Mesendoderm (in vitro differentiated cells): ENCODE measurements at regions not wholly inside any gene's neighbourhood (a gene's known extent, or its start where the extent isn't known, plus 50 kb on each side); places are given as distances from the start of the nearest gene placed in this dataset.
"Not testable (repeated sequence)": the region's sequence is repeated elsewhere in the genome, so short reads cannot be mapped to it uniquely, and the experiment has no call there.

ENCODE experiments used
- DNase-seq: peaks from one replicate; pipeline ENCODE4 v3.0.0; 2013
- H2AK5ac ChIP-seq: 2 replicates; pipeline ENCODE4 v1.6.1; 2013; ENCODE audit warnings: low read length, inconsistent platforms
- H2BK120ac ChIP-seq: 2 replicates; pipeline ENCODE4 v1.6.1; 2013; ENCODE audit warnings: low read depth, mild to moderate bottlenecking, low read length, moderate library complexity, mixed read lengths
- H2BK15ac ChIP-seq: replicated peaks from 2 replicates; pipeline ENCODE4 v1.6.1; 2013; ENCODE audit warnings: low read depth, mild to moderate bottlenecking, moderate library complexity
- H2BK5ac ChIP-seq: 2 replicates; pipeline ENCODE4 v1.6.1; 2013; ENCODE audit warnings: low read length, inconsistent platforms
- H3K18ac ChIP-seq: 2 replicates; pipeline ENCODE4 v1.6.1; 2013; ENCODE audit warnings: mild to moderate bottlenecking, low read length, mixed read lengths
- H3K23ac ChIP-seq: one replicate; pipeline ENCODE4 v1.6.1; 2013; ENCODE audit warnings: low read length
- H3K27ac ChIP-seq: 2 replicates; pipeline ENCODE4 v1.5.1; 2013; ENCODE audit warnings: low read depth, mild to moderate bottlenecking, inconsistent platforms, low read length, moderate library complexity
- H3K27me3 ChIP-seq: 2 replicates; pipeline ENCODE4 v1.6.1; 2013; ENCODE audit warnings: low read length, control low read depth, mild to moderate bottlenecking, inconsistent platforms; ENCODE audit not compliant: insufficient read depth, poor library complexity
- H3K36me3 ChIP-seq: 2 replicates; pipeline ENCODE4 v1.6.1; 2013; ENCODE audit warnings: low read length, inconsistent platforms; ENCODE audit not compliant: control insufficient read depth, insufficient read depth
- H3K4ac ChIP-seq: one replicate; pipeline ENCODE4 v1.6.1; 2013; ENCODE audit warnings: low read depth, mild to moderate bottlenecking, low read length, moderate library complexity
- H3K4me1 ChIP-seq: 2 replicates; pipeline ENCODE4 v1.6.1; 2013; ENCODE audit warnings: low read depth, low read length, inconsistent platforms; ENCODE audit not compliant: control insufficient read depth
- H3K4me2 ChIP-seq: 2 replicates; pipeline ENCODE4 v1.6.1; 2013; ENCODE audit warnings: low read length
- H3K4me3 ChIP-seq: 2 replicates; pipeline ENCODE4 v1.5.1; 2013; ENCODE audit warnings: mild to moderate bottlenecking, low read length
- H3K56ac ChIP-seq: one replicate; pipeline ENCODE4 v1.6.1; 2013; ENCODE audit warnings: low read length
- H3K79me1 ChIP-seq: 2 replicates; pipeline ENCODE4 v1.6.1; 2013; ENCODE audit warnings: low read length, inconsistent platforms
- H3K79me2 ChIP-seq: 2 replicates; pipeline ENCODE4 v1.6.1; 2013; ENCODE audit warnings: mild to moderate bottlenecking, low read length; ENCODE audit not compliant: control insufficient read depth, insufficient read depth
- H3K9ac ChIP-seq: 2 replicates; pipeline ENCODE4 v1.6.1; 2013; ENCODE audit warnings: low read length, inconsistent platforms
- H4K5ac ChIP-seq: one replicate; pipeline ENCODE4 v1.6.1; 2013; ENCODE audit warnings: low read length
- H4K8ac ChIP-seq: one replicate; pipeline ENCODE4 v1.6.1; 2013; ENCODE audit warnings: low read depth, mild to moderate bottlenecking, control low read depth, low read length, moderate library complexity
- WGBS: extraction: QIAGEN DNeasy Blood & Tissue Kit; methylation state at CpG from one replicate; pipeline ENCODE4 v1.1.7; 2013; ENCODE audit warnings: low lambda C conversion rate, missing lambda C conversion rate; ENCODE audit not compliant: insufficient coverage; ENCODE audit errors: extremely low coverage; 5-methylcytosine and 5-hydroxymethylcytosine counted together

DNA sequence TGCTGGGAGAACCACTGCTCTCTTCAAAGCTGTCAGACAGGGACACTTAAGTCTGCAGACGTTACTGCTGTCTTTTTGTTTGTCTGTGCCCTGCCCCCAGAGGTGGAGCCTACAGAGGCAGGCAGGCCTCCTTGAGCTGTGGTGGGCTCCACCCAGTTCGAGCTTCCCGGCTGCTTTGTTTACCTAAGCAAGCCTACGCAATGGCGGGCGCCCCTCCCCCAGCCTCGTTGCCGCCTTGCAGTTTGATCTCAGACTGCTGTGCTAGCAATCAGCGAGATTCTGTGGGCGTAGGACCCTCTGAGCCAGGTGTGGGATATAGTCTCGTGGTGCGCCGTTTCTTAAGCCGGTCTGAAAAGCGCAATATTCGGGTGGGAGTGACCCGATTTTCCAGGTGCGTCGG, 242.6 kb upstream of the DEPDC1 start:
- H4K5ac ChIP-seq, H3K79me2 ChIP-seq, H3K4ac ChIP-seq, H3K23ac ChIP-seq, H3K36me3 ChIP-seq, H3K79me1 ChIP-seq, H3K4me2 ChIP-seq, H3K27ac ChIP-seq, H3K4me3 ChIP-seq, H3K27me3 ChIP-seq, H3K4me1 ChIP-seq, H3K9ac ChIP-seq, H4K8ac ChIP-seq, H2AK5ac ChIP-seq, DNase-seq, H3K56ac ChIP-seq, H2BK15ac ChIP-seq, H3K18ac ChIP-seq, H2BK5ac ChIP-seq, H2BK120ac ChIP-seq: not testable (repeated sequence)
- WGBS, result no CpG with 5 or more reads among the region's 19 CpGs

DNA sequence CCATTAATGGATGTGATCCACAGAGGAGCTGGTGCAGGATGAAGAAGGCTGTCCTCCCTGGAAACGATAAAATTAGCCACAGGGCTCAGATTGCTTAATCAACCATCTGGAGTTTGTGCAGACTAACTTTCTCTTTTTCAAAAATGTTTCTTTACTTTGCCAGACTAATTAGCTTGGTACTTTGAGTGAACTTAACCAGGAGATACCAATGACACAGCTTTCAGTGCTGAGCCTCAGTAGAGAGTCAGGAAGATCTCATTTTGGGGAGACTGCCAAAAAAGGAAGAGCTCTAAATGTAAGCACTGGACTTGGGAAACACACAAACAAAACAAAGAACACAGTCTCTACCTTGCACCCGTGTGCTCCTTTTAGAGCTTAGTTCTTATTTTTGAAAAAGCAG, 248.1 kb upstream of the DEPDC1 start:
- Histone ChIP-seq H3K4ac (no peak overlapping the region), H3K56ac (no peak overlapping the region), H2BK120ac (no peak overlapping the region), H4K8ac (no peak overlapping the region), H3K79me1 (no peaks in the 10 kb centered on the region), H3K23ac (no peak overlapping the region), H4K5ac (no peak overlapping the region), H3K27ac (no peak overlapping the region), H3K9ac (no peak overlapping the region), H2AK5ac (no peak overlapping the region), H3K4me1 (no peaks in the 10 kb centered on the region), H3K79me2 (no peaks in the 10 kb centered on the region), H3K36me3 (no peaks in the 10 kb centered on the region), H3K4me2 (no peak overlapping the region), H2BK5ac (no peak overlapping the region), H2BK15ac (no peak overlapping the region), H3K4me3 (no peak overlapping the region), H3K27me3 (no peaks in the 10 kb centered on the region), H3K18ac (no peak overlapping the region)
- no CpG with 5 or more reads among the region's 2 CpGs for WGBS
- DNase-seq, result no peak

DNA sequence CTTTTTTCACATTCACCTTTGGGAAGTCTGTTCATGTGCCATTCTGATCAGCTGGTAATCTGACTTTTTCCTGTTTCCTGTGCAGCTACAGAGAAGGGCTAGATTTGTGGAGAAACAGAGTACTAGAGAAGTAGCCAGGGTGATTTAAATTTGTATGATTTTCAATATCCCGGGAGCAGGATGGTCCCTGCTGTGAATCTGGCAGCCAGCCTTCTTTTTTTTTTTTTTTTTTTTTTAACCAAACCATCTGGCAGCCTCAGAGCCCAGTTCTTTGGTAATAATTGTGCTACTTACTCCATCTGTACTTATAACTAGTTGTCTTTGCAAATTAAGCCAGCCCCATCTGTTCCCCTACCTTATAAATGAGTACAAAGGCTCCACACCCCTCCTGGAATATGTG, 248.6 kb upstream of the DEPDC1 start:
- H3K4me2 ChIP-seq, result no peak overlapping the region
- no peak overlapping the region for H2AK5ac ChIP-seq
- H3K27ac ChIP-seq, result no peak overlapping the region
- no peaks in the 10 kb centered on the region for H3K79me1 ChIP-seq
- H4K5ac ChIP-seq, result no peak overlapping the region
- H3K18ac ChIP-seq, result no peak overlapping the region
- H3K9ac ChIP-seq, result no peak overlapping the region
- H2BK5ac ChIP-seq, result no peak overlapping the region
- no peak overlapping the region for H3K56ac ChIP-seq
- DNase-seq, result no peak
- no CpG with 5 or more reads among the region's 1 CpG for WGBS
- H3K4me3 ChIP-seq, result no peak overlapping the region
- no peaks in the 10 kb centered on the region for H3K27me3 ChIP-seq
- no peak overlapping the region for H3K4ac ChIP-seq
- no peak overlapping the region for H4K8ac ChIP-seq
- no peak overlapping the region for H3K23ac ChIP-seq
- no peak overlapping the region for H2BK15ac ChIP-seq
- no peaks in the 10 kb centered on the region for H3K36me3 ChIP-seq
- H3K4me1 ChIP-seq, result no peaks in the 10 kb centered on the region
- no peak overlapping the region for H2BK120ac ChIP-seq
- no peaks in the 10 kb centered on the region for H3K79me2 ChIP-seq

DNA sequence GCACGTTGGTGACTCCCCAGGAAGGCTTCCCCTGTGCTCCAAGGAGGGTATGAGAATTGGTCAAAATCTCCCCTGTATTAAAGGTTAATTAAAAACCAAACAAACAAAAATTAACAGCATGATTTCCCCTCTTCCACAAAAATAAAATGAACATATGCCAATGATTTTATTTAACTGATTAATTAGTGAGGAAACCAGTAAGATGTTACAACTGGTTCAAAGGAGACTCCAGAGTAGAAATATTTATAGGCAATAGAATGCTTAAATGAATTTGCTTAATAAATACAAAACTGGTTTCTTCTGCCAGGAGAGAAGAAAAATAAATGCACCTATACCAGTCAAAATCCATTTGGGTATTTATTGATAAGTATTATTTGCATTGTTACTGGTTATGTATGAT, 249.5 kb upstream of the DEPDC1 start:
- H3K4me1 ChIP-seq, result no peaks in the 10 kb centered on the region
- no peak for DNase-seq
- no peak overlapping the region for H3K9ac ChIP-seq
- no CpG with 5 or more reads among the region's 1 CpG for WGBS
- no peaks in the 10 kb centered on the region for H3K27me3 ChIP-seq
- H3K27ac ChIP-seq, result no peak overlapping the region
- no peak overlapping the region for H4K5ac ChIP-seq
- no peaks in the 10 kb centered on the region for H3K79me2 ChIP-seq
- H3K18ac ChIP-seq, result no peak overlapping the region
- no peak overlapping the region for H4K8ac ChIP-seq
- no peak overlapping the region for H3K4me3 ChIP-seq
- no peaks in the 10 kb centered on the region for H3K36me3 ChIP-seq
- H3K4ac ChIP-seq, result no peak overlapping the region
- H3K4me2 ChIP-seq, result no peak overlapping the region
- H3K23ac ChIP-seq, result no peak overlapping the region
- no peaks in the 10 kb centered on the region for H3K79me1 ChIP-seq
- no peak overlapping the region for H2BK15ac ChIP-seq
- H3K56ac ChIP-seq, result no peak overlapping the region
- no peak overlapping the region for H2BK120ac ChIP-seq
- H2AK5ac ChIP-seq, result no peak overlapping the region
- no peak overlapping the region for H2BK5ac ChIP-seq

DNA sequence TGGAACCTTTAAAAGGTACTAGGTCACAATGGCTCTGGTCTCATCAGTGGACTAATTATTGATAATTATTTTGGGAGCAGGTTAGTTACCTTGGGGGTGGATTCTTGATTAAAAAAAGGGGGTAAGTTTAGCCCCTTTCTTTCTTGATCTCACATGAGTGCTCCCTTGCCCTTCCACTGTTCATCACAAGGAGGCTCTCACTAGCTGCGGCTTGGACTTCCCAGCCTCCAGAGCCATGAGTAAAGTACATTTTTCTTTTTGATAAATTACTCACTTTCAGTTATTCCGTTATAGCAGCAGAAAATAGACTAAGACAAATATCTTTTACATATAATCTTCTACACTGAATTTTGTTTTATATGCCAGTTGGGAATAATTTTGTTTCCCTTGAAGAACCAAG, 254.8 kb upstream of the DEPDC1 start:
- no peak overlapping the region for H3K4ac ChIP-seq
- peak; percentile 1 for DNase-seq
- no peak overlapping the region for H3K27ac ChIP-seq
- H3K18ac ChIP-seq, result no peak overlapping the region
- H3K79me1 ChIP-seq, result no peaks in the 10 kb centered on the region
- no peak overlapping the region for H4K5ac ChIP-seq
- H3K23ac ChIP-seq, result no peak overlapping the region
- no peak overlapping the region for H3K9ac ChIP-seq
- no peaks in the 10 kb centered on the region for H3K27me3 ChIP-seq
- no CpG with 5 or more reads among the region's 2 CpGs for WGBS
- no peaks in the 10 kb centered on the region for H3K79me2 ChIP-seq
- H3K4me3 ChIP-seq, result no peak overlapping the region
- no peak overlapping the region for H4K8ac ChIP-seq
- no peak overlapping the region for H3K56ac ChIP-seq
- H3K36me3 ChIP-seq, result no peaks in the 10 kb centered on the region
- no peak overlapping the region for H2AK5ac ChIP-seq
- no peak overlapping the region for H2BK120ac ChIP-seq
- no peak overlapping the region for H3K4me2 ChIP-seq
- no peaks in the 10 kb centered on the region for H3K4me1 ChIP-seq
- no peak overlapping the region for H2BK15ac ChIP-seq
- H2BK5ac ChIP-seq, result no peak overlapping the region

DNA sequence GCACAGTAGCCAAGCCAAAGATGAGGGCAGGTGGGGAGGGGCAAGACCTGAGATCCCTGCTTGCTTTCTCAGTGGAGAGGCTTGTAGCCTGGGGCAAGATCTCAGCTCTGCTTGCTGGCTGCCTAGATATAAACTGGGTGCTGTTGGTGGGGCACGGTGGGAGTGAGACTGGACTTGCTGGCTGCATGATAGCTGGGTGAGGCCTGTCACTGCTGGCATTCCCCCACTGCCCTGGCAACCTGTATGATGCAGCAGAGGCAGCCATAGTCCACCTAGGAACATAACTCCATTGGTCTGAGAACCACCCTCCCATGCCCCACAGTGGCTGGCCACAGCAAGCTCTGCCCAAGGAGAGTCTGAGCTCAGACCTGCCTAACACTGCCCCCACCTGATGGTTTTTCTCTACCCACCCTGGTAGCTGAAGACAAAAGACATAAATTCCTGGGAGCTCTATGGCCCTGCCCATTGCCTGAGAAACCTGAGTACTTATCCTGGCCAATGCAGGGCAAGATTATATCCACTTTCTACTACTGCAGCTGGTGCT, 261.9 kb upstream of the DEPDC1 start:
- no peak overlapping the region for H3K4me3 ChIP-seq
- no peak overlapping the region for H2BK120ac ChIP-seq
- H3K27me3 ChIP-seq, result no peaks in the 10 kb centered on the region
- DNase-seq, result peak; percentile 40
- H3K4ac ChIP-seq, result no peak overlapping the region
- no peak overlapping the region for H2AK5ac ChIP-seq
- H3K18ac ChIP-seq, result no peak overlapping the region
- H3K23ac ChIP-seq, result no peak overlapping the region
- H2BK15ac ChIP-seq, result no peak overlapping the region
- no peak overlapping the region for H4K5ac ChIP-seq
- no peak overlapping the region for H4K8ac ChIP-seq
- no CpG with 5 or more reads among the region's 1 CpG for WGBS
- no peaks in the 10 kb centered on the region for H3K79me2 ChIP-seq
- H2BK5ac ChIP-seq, result no peak overlapping the region
- no peak overlapping the region for H3K27ac ChIP-seq
- H3K36me3 ChIP-seq, result no peaks in the 10 kb centered on the region
- H3K56ac ChIP-seq, result no peak overlapping the region
- no peak overlapping the region for H3K9ac ChIP-seq
- H3K79me1 ChIP-seq, result no peaks in the 10 kb centered on the region
- no peak overlapping the region for H3K4me2 ChIP-seq
- H3K4me1 ChIP-seq, result no peaks in the 10 kb centered on the region
